ENCODE measurements at regions not wholly inside any gene's neighbourhood (a gene's known extent, or its start where the extent isn't known, plus 50 kb on each side); places are given as distances from the start of the nearest gene placed in this dataset.
"Not testable (repeated sequence)": the region's sequence is repeated elsewhere in the genome, so short reads cannot be mapped to it uniquely, and the experiment has no call there.

DNA sequence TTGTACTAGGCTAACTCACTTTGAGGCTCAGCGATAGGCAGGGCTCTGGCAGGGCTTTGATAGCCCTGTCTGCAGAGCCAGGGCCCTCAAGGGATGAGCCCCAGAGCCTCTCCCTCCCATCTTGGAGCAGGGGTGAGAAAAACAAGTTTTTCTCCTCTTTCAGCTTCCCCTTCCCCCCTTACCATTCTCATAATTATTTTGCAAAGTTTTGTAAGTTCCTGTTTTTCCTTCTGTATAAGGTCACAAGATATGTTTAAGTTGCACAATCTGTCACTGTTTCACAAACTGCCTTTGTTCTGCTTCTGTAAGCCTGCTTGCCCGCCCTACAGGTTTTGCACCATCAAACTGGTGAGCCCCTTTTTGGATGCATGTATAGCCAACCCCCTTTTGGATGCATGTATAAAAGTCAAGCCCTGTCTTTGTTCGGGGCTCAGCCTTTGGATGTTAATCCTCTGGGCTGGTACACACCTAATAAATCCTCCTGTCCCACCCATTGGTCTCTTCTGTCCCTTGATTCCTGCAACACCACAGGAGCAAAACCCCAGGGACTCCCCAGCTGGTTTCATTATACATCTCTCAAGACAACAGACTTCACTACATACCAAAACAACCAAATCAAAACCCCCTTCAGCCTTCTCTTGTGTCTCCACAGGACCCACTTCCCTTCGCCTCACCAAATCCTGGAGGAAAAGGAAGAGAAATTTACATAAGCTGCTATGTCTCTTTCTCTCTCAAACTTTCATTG is 52.5 kb upstream of the RESF1 start:
- TF ChIP-seq, protein P1, sequence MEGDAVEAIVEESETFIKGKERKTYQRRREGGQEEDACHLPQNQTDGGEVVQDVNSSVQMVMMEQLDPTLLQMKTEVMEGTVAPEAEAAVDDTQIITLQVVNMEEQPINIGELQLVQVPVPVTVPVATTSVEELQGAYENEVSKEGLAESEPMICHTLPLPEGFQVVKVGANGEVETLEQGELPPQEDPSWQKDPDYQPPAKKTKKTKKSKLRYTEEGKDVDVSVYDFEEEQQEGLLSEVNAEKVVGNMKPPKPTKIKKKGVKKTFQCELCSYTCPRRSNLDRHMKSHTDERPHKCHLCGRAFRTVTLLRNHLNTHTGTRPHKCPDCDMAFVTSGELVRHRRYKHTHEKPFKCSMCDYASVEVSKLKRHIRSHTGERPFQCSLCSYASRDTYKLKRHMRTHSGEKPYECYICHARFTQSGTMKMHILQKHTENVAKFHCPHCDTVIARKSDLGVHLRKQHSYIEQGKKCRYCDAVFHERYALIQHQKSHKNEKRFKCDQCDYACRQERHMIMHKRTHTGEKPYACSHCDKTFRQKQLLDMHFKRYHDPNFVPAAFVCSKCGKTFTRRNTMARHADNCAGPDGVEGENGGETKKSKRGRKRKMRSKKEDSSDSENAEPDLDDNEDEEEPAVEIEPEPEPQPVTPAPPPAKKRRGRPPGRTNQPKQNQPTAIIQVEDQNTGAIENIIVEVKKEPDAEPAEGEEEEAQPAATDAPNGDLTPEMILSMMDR (conservative IDR thresholded peaks at IDR 0.05; ENCODE audit: low read depth, low read length), result no peak
- H3K4me3 ChIP-seq (ENCODE audit: low read depth, low read length), result no peak overlapping the region
- DNase-seq (ENCODE audit: low read depth), result no peak

DNA sequence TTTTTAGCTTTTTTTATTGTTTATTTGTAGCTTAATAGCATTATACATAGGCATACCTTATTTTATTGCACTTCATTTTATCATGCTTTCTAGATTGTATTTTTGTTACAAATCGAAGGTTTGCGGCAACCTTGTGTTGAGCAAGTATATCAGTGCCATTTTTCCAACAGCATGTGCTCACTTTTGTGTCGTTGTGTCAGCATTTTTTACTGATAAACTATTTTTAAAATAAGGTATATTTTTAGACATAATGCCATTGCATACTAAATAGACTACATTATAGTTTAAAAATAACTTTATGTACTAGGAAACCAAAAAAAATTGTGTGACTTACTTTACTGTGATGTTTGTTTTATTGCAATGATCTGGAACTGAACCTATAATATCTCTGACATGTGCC is 56.2 kb upstream of the RESF1 start:
- no peak overlapping the region for H3K4me3 ChIP-seq (ENCODE audit: low read depth, low read length)
- TF ChIP-seq, protein P1 (conservative IDR thresholded peaks at IDR 0.05; ENCODE audit: low read depth, low read length), result no peak
- no peak for DNase-seq (ENCODE audit: low read depth)

DNA sequence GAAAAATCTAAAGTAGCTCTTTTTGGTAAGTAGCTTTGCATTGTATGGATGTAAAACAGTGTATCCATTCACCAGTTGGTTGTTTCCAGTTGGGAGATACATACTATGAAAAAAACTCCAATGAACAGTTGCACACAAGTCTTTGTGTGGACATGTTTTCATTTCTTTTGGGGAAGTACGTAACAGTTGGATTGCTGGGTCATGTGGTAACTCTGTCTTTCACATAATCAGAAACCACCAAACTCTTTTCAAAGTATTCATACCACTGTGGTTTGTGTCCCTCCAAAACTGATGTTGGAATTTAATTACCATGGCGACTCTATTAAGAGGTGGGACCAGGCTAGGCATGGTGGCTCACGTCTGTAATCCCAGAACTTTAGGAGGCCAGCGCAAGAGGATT is 58.9 kb upstream of the RESF1 start:
- no peak overlapping the region for H3K4me3 ChIP-seq (ENCODE audit: low read depth, low read length)
- no peak for DNase-seq (ENCODE audit: low read depth)
- TF ChIP-seq, protein P1 (conservative IDR thresholded peaks at IDR 0.05; ENCODE audit: low read depth, low read length), result no peak

DNA sequence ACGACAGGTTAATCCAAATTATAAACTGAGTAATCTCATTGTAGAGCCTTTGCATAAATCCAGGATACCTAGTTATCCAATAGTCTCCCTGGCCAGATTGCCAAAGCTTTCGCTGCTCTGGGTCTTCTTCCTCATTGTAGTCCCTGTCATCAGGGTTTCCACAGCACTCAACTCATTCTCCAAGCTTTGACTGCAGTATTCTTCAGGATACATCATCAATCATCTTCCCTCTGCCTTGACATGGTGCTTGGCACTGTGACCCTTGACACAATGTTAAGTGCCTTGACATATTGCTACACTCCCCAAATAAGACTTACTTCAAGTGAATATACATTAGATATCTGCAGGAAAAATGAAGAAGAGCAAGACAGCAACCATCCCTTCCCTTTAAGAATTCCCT is 60.1 kb upstream of the RESF1 start:
- no peak overlapping the region for H3K4me3 ChIP-seq (ENCODE audit: low read depth, low read length)
- no peak for DNase-seq (ENCODE audit: low read depth)
- TF ChIP-seq, protein P1 (conservative IDR thresholded peaks at IDR 0.05; ENCODE audit: low read depth, low read length), result no peak

DNA sequence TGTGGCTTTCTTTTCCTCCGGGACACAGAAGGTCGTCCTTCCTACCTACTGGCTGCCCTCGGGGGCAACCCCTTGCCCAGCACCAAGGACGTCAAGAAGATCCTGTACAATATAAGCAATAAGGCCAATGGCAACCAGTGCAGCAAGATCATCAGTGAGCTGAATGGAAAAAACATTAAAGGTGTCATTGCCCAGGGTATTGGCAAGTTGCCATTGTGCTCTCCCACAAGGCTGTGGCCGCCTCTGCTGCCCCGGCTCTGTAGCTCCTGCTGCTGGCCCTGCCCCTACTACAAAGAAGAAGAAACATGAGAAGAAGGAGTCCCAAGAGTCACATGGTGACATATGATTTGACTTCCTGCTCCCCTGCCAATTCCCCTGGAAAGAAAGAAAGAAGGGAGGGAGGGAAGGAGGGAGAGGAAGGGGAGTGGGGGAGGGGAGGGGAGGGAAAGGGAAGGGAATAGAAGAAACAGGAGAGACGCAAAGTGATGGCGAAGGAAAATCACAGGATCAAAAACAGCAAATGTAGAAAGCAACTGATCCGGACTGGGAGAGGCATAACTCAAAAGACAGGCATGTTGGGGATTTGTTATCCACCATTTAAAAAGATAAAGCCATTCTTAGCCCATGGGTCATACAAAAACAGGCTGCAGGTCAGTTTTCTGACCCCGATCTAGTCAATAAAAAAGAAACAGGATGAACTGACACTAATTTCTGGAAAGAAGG is 61.3 kb upstream of the RESF1 start:
- no peak for DNase-seq (ENCODE audit: low read depth)
- H3K4me3 ChIP-seq (ENCODE audit: low read depth, low read length), result no peak overlapping the region
- TF ChIP-seq, protein P1 (conservative IDR thresholded peaks at IDR 0.05; ENCODE audit: low read depth, low read length), result no peak

DNA sequence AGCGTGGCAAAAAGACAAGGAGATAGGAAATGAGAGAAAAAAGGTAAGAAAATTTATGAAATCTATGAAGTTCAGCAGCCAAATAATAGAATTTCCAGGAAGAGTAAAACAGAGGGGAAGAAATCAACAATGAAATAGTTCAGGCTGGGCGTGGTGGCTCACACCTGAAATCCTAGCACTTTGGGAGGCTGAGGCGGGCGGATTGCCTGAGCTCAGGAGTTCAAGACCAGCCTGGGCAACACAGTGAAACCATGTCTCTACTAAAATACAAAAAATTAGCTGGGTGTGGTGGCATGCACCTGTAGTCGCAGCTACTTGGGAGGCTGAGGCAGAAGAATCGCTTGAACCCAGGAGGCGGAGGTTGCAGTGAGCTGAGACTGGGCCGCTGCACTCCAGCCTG is 62.1 kb upstream of the RESF1 start:
- not testable (repeated sequence) for DNase-seq (ENCODE audit: low read depth)

DNA sequence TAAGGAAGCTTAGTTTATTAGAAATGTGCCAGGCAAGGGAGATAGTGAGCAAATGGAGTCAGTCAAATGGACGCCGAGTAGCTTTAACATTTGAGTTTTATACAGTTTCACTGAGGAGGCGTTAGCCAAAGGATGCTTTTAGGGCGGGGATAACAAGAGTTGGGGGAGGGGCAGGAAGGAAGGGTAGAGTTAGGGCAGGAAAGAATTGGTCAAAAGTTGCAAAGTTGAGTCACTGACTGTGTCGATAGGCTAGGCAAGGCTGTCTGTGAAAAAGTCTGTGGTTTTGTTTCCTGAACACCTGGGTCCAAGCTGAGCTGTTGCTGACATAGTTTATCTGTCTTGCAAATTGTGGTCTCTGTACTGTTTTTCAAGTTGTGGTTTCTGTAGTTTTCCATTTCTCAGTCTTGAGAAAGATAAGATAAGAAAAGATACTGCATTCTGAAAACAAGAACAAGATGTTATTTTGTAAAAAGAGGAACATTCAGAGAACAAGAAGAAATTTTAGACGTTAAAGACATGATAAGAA is 62.6 kb upstream of the RESF1 start:
- TF ChIP-seq, protein P1 (conservative IDR thresholded peaks at IDR 0.05; ENCODE audit: low read depth, low read length), result no peak
- H3K4me3 ChIP-seq (ENCODE audit: low read depth, low read length), result no peak overlapping the region
- no peak for DNase-seq (ENCODE audit: low read depth)

More for the DNA sequence above, 62.1 kb upstream of the RESF1 start:
- H3K4me3 ChIP-seq (ENCODE audit: low read depth, low read length), result not testable (repeated sequence)

Measured in epithelial cell of proximal tubule (primary cell).